ENCODE measurements at regions not wholly inside any gene's neighbourhood (a gene's known extent, or its start where the extent isn't known, plus 50 kb on each side); places are given as distances from the start of the nearest gene placed in this dataset.

- no peak for TF ChIP-seq TAF1 (IDR thresholded peaks at IDR 0.05; ENCODE audit: low read depth)
- no peak for TF ChIP-seq CTCF (IDR thresholded peaks at IDR 0.05; ENCODE audit: poor library complexity, severe bottlenecking)
- no peak for TF ChIP-seq EP300 (conservative IDR thresholded peaks at IDR 0.05; ENCODE audit: poor library complexity, severe bottlenecking)
- TF ChIP-seq POLR2AphosphoS5 (IDR thresholded peaks at IDR 0.05): no peak
- TF ChIP-seq RAD21 (conservative IDR thresholded peaks at IDR 0.05): no peak
Measured at GRCh38 chr9:97771641-97772040, 74.5 kb upstream of the XPA start.

Data from neural cell (in vitro differentiated cells).